Liver (tissue), 3 donors: ENCODE measurements at regions not wholly inside any gene's neighbourhood (a gene's known extent, or its start where the extent isn't known, plus 50 kb on each side); places are given as distances from the start of the nearest gene placed in this dataset.

ENCODE experiments used
- GABPA ChIP-seq, 2 donors: IDR thresholded peaks in 1 of 2; conservative IDR thresholded peaks in 1 of 2; 2 replicates each; pipeline ENCODE4 v1.6.1; 2016; ENCODE audit warnings: antibody characterized with exemption in 2 of 2, mild to moderate bottlenecking in 1 of 2, moderate library complexity in 1 of 2
- JUND ChIP-seq, 2 donors: IDR thresholded peaks; 2 replicates each; pipeline ENCODE4 v1.6.1; 2016; ENCODE audit warnings: antibody characterized with exemption in 2 of 2
- RAD21 ChIP-seq, 2 donors: IDR thresholded peaks; 2 replicates each; pipeline ENCODE4 v1.6.1; 2016; ENCODE audit warnings: antibody characterized with exemption in 2 of 2, mild to moderate bottlenecking in 2 of 2
- RXRA ChIP-seq, 2 donors: IDR thresholded peaks; 2 replicates each; pipeline ENCODE4 v1.6.1; 2017 to 2018; ENCODE audit warnings: antibody characterized with exemption in 2 of 2, mild to moderate bottlenecking in 1 of 2
- TAF1 ChIP-seq: conservative IDR thresholded peaks from 2 replicates; pipeline ENCODE4 v1.6.1; 2016; ENCODE audit warnings: antibody characterized with exemption, mild to moderate bottlenecking
- ZBTB33 ChIP-seq: IDR thresholded peaks from 2 replicates; pipeline ENCODE4 v1.6.1; 2016; ENCODE audit warnings: antibody characterized with exemption
- TF ChIP-seq, protein P1 (sequence below): fragments of 150-350 bp; IDR thresholded peaks from 2 replicates; pipeline ENCODE4 v1.5.1; 2017; ENCODE audit warnings: improper control_type of control experiment, low read depth, low read length; ENCODE audit not compliant: missing input control
- TF ChIP-seq, protein P2 (sequence below): IDR thresholded peaks from 2 replicates; pipeline ENCODE4 v1.6.1; 2016; ENCODE audit warnings: antibody characterized with exemption
- TF ChIP-seq, protein P3 (sequence below): IDR thresholded peaks from 2 replicates; pipeline ENCODE4 v1.6.1; 2016; ENCODE audit warnings: antibody characterized with exemption
- TF ChIP-seq, protein P4 (sequence below): IDR thresholded peaks from 2 replicates; pipeline ENCODE4 v1.6.1; 2016; ENCODE audit warnings: antibody characterized with exemption, mild to moderate bottlenecking
- donor health status: healthy.
- donor health status: healthy.

DNA sequence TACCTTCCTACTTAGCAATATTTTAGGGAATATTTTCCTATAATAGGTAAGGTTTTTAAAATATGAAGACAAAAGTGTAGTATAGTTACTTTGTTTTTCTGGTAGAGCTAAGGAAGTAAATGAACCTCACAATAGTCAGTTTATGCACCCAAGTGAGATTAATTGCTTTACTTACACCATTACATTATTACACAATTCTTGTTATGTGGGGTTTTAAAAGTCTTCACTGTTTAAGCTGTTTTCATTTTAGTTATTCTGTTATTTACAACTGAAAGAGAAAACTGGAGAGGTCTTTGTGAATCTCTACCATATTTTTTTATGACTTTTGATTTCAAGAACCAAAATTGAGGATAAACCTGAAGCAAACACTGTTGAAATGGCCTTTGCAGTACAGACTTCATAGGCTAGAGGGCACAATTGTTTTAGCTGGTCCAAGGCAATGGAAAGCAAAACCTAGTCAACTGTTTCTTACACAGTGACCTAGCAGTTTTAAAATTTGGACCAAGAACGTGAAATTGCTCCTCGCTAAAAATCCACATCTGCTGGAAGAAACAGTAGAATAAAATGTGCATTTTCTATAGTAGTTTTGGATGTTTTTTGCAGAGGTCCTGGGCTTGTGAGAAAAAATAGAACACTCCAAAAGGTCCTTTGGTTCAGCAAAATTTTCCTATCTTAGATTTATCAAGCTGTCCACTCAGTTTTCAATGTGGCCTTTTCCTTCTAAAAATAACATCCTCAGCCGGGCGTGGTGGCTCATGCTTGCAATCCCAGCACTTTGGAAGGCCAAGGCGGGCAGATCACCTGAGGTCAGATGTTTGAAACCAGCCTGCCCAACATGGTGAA, 66.4 kb upstream of the FER start:
- TF ChIP-seq RXRA (IDR thresholded peaks at IDR 0.05), result peak in 1 of 2 donors; percentile 12
- TF ChIP-seq, protein P1, sequence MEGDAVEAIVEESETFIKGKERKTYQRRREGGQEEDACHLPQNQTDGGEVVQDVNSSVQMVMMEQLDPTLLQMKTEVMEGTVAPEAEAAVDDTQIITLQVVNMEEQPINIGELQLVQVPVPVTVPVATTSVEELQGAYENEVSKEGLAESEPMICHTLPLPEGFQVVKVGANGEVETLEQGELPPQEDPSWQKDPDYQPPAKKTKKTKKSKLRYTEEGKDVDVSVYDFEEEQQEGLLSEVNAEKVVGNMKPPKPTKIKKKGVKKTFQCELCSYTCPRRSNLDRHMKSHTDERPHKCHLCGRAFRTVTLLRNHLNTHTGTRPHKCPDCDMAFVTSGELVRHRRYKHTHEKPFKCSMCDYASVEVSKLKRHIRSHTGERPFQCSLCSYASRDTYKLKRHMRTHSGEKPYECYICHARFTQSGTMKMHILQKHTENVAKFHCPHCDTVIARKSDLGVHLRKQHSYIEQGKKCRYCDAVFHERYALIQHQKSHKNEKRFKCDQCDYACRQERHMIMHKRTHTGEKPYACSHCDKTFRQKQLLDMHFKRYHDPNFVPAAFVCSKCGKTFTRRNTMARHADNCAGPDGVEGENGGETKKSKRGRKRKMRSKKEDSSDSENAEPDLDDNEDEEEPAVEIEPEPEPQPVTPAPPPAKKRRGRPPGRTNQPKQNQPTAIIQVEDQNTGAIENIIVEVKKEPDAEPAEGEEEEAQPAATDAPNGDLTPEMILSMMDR, result peak; percentile 85
- no peak for TF ChIP-seq TAF1
- no peak for TF ChIP-seq ZBTB33
- TF ChIP-seq RAD21 (IDR thresholded peaks at IDR 0.05), result peak; percentile 93 to 97
- TF ChIP-seq GABPA (IDR thresholded peaks at IDR 0.05 in 1 of 2, conservative IDR thresholded peaks at IDR 0.05 in 1 of 2), result no peak
- no peak for TF ChIP-seq JUND (IDR thresholded peaks at IDR 0.05)
- TF ChIP-seq, protein P2, sequence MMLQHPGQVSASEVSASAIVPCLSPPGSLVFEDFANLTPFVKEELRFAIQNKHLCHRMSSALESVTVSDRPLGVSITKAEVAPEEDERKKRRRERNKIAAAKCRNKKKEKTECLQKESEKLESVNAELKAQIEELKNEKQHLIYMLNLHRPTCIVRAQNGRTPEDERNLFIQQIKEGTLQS, result no peak
- TF ChIP-seq, protein P3, sequence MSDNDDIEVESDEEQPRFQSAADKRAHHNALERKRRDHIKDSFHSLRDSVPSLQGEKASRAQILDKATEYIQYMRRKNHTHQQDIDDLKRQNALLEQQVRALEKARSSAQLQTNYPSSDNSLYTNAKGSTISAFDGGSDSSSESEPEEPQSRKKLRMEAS, result no peak
- TF ChIP-seq, protein P4, sequence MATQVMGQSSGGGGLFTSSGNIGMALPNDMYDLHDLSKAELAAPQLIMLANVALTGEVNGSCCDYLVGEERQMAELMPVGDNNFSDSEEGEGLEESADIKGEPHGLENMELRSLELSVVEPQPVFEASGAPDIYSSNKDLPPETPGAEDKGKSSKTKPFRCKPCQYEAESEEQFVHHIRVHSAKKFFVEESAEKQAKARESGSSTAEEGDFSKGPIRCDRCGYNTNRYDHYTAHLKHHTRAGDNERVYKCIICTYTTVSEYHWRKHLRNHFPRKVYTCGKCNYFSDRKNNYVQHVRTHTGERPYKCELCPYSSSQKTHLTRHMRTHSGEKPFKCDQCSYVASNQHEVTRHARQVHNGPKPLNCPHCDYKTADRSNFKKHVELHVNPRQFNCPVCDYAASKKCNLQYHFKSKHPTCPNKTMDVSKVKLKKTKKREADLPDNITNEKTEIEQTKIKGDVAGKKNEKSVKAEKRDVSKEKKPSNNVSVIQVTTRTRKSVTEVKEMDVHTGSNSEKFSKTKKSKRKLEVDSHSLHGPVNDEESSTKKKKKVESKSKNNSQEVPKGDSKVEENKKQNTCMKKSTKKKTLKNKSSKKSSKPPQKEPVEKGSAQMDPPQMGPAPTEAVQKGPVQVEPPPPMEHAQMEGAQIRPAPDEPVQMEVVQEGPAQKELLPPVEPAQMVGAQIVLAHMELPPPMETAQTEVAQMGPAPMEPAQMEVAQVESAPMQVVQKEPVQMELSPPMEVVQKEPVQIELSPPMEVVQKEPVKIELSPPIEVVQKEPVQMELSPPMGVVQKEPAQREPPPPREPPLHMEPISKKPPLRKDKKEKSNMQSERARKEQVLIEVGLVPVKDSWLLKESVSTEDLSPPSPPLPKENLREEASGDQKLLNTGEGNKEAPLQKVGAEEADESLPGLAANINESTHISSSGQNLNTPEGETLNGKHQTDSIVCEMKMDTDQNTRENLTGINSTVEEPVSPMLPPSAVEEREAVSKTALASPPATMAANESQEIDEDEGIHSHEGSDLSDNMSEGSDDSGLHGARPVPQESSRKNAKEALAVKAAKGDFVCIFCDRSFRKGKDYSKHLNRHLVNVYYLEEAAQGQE, result no peak
